HEK293 (cell line): ENCODE measurements at regions not wholly inside any gene's neighbourhood (a gene's known extent, or its start where the extent isn't known, plus 50 kb on each side); places are given as distances from the start of the nearest gene placed in this dataset.

ENCODE experiments used
- BCL11B ChIP-seq: fragments of 450-650 bp; formaldehyde crosslinking; IDR thresholded peaks from 2 replicates; pipeline ENCODE4 v1.5.1; 2016; ENCODE audit warnings: low read depth, missing biosample characterization, missing genetic modification characterization
- FEZF1 ChIP-seq: fragments of 450-650 bp; formaldehyde crosslinking; IDR thresholded peaks from 2 replicates; pipeline ENCODE4 v1.5.1; 2016; ENCODE audit warnings: missing biosample characterization, missing genetic modification characterization
- GLI2 ChIP-seq: fragments of 450-650 bp; formaldehyde crosslinking; IDR thresholded peaks from 2 replicates; pipeline ENCODE4; 2017; ENCODE audit warnings: missing biosample characterization, missing genetic modification characterization, low read depth, borderline replicate concordance
- KLF10 ChIP-seq: fragments of 450-650 bp; IDR thresholded peaks from 2 replicates; pipeline ENCODE4 v1.5.1; 2018; ENCODE audit warnings: missing biosample characterization, mild to moderate bottlenecking, missing genetic modification characterization
- SP7 ChIP-seq: fragments of 450-650 bp; formaldehyde crosslinking; IDR thresholded peaks from 2 replicates; pipeline ENCODE4 v1.5.1; 2016; ENCODE audit warnings: missing biosample characterization, missing genetic modification characterization
- YY2 ChIP-seq: fragments of 450-650 bp; formaldehyde crosslinking; IDR thresholded peaks from 2 replicates; pipeline ENCODE4 v1.5.1; 2016; ENCODE audit warnings: missing biosample characterization, missing genetic modification characterization
- ZBTB1 ChIP-seq: fragments of 450-650 bp; formaldehyde crosslinking; IDR thresholded peaks from 2 replicates; pipeline ENCODE4 v1.5.1; 2016; ENCODE audit warnings: missing biosample characterization, missing genetic modification characterization
- ZNF138 ChIP-seq: fragments of 450-650 bp; formaldehyde crosslinking; IDR thresholded peaks from 2 replicates; pipeline ENCODE4 v1.5.1; 2016; ENCODE audit warnings: missing biosample characterization, missing genetic modification characterization, borderline replicate concordance
- ZNF146 ChIP-seq: fragments of 450-650 bp; formaldehyde crosslinking; IDR thresholded peaks from 2 replicates; pipeline ENCODE4 v1.5.1; 2016; ENCODE audit warnings: missing biosample characterization, missing genetic modification characterization
- ZNF335 ChIP-seq: fragments of 450-650 bp; formaldehyde crosslinking; conservative IDR thresholded peaks from 2 replicates; pipeline ENCODE4 v1.5.1; 2016; ENCODE audit warnings: missing biosample characterization, missing genetic modification characterization
- ZNF501 ChIP-seq: fragments of 450-650 bp; formaldehyde crosslinking; IDR thresholded peaks from 2 replicates; pipeline ENCODE4 v1.5.1; 2016; ENCODE audit warnings: missing biosample characterization, missing genetic modification characterization
- ZNF558 ChIP-seq: fragments of 450-650 bp; formaldehyde crosslinking; IDR thresholded peaks from 2 replicates; pipeline ENCODE4 v1.5.1; 2016; ENCODE audit warnings: missing biosample characterization, missing genetic modification characterization
- ZNF610 ChIP-seq: fragments of 450-650 bp; formaldehyde crosslinking; IDR thresholded peaks from 2 replicates; pipeline ENCODE4 v1.5.1; 2016; ENCODE audit warnings: missing biosample characterization, missing genetic modification characterization, borderline replicate concordance
- ZNF664 ChIP-seq: fragments of 450-650 bp; formaldehyde crosslinking; IDR thresholded peaks from 2 replicates; pipeline ENCODE4 v1.5.1; 2016; ENCODE audit warnings: missing biosample characterization, missing genetic modification characterization
- ZNF777 ChIP-seq: fragments of 450-650 bp; formaldehyde crosslinking; IDR thresholded peaks from 2 replicates; pipeline ENCODE4 v1.5.1; 2017; ENCODE audit warnings: missing biosample characterization, missing genetic modification characterization, borderline replicate concordance
- ZNF830 ChIP-seq: fragments of 450-650 bp; IDR thresholded peaks from 2 replicates; pipeline ENCODE4 v1.5.0; 2018; ENCODE audit warnings: missing biosample characterization, missing genetic modification characterization, low read depth, mild to moderate bottlenecking, moderate library complexity
- ZSCAN16 ChIP-seq: fragments of 450-650 bp; formaldehyde crosslinking; IDR thresholded peaks from 2 replicates; pipeline ENCODE4 v1.5.1; 2016; ENCODE audit warnings: missing biosample characterization, missing genetic modification characterization
- ZXDB ChIP-seq: fragments of 450-650 bp; formaldehyde crosslinking; IDR thresholded peaks from 2 replicates; pipeline ENCODE4 v1.5.1; 2016; ENCODE audit warnings: missing biosample characterization, missing genetic modification characterization
- TF ChIP-seq, protein P1 (sequence below): fragments of 450-650 bp; formaldehyde crosslinking; IDR thresholded peaks from 2 replicates; pipeline ENCODE4 v1.5.1; 2016; ENCODE audit warnings: missing biosample characterization, missing genetic modification characterization
- TF ChIP-seq, protein P2 (sequence below): fragments of 450-650 bp; formaldehyde crosslinking; IDR thresholded peaks from 2 replicates; pipeline ENCODE4 v1.5.1; 2016; ENCODE audit warnings: missing biosample characterization, missing genetic modification characterization
- TF ChIP-seq, protein P3 (sequence below): fragments of 450-650 bp; formaldehyde crosslinking; IDR thresholded peaks from 2 replicates; pipeline ENCODE4 v1.5.1; 2016; ENCODE audit warnings: missing biosample characterization, missing genetic modification characterization, borderline replicate concordance
- TF ChIP-seq, protein P4 (sequence below): fragments of 450-650 bp; IDR thresholded peaks from 2 replicates; pipeline ENCODE4 v1.5.1; 2018; ENCODE audit warnings: missing biosample characterization, mild to moderate bottlenecking, missing genetic modification characterization
- TF ChIP-seq, protein P5 (sequence below): fragments of 450-650 bp; formaldehyde crosslinking; IDR thresholded peaks from 2 replicates; pipeline ENCODE4 v1.5.1; 2016; ENCODE audit warnings: missing biosample characterization, missing genetic modification characterization
- TF ChIP-seq, protein P6 (sequence below): fragments of 450-650 bp; formaldehyde crosslinking; IDR thresholded peaks from 2 replicates; pipeline ENCODE4 v1.5.1; 2017; ENCODE audit warnings: missing biosample characterization, missing genetic modification characterization
- TF ChIP-seq, protein P7 (sequence below): fragments of 450-650 bp; formaldehyde crosslinking; IDR thresholded peaks from 2 replicates; pipeline ENCODE4 v1.5.1; 2016; ENCODE audit warnings: missing biosample characterization, missing genetic modification characterization

DNA sequence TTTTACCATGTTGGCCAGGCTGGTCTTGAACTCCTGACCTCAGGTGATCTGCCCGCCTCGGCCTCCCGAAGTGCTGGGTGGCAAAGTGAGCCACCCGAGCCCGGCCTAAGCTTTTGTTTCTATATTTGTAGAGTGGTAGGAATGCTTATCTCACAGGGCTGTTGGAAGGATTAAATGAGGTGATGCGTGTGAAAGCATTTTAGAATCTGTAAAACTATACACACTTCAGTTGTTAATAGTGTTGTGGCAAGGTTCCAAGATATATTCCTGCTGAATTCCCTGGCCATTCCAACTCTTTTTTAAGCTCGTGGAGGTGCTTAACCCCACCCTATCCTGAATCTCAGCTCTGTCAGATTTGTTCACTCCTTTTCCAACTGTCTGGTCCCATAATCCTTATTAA lies 89.9 kb upstream of the AKIRIN2 start (continued):
- TF ChIP-seq, protein P1, sequence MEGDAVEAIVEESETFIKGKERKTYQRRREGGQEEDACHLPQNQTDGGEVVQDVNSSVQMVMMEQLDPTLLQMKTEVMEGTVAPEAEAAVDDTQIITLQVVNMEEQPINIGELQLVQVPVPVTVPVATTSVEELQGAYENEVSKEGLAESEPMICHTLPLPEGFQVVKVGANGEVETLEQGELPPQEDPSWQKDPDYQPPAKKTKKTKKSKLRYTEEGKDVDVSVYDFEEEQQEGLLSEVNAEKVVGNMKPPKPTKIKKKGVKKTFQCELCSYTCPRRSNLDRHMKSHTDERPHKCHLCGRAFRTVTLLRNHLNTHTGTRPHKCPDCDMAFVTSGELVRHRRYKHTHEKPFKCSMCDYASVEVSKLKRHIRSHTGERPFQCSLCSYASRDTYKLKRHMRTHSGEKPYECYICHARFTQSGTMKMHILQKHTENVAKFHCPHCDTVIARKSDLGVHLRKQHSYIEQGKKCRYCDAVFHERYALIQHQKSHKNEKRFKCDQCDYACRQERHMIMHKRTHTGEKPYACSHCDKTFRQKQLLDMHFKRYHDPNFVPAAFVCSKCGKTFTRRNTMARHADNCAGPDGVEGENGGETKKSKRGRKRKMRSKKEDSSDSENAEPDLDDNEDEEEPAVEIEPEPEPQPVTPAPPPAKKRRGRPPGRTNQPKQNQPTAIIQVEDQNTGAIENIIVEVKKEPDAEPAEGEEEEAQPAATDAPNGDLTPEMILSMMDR (tag by site-specific recombination) = no peak
- TF ChIP-seq, protein P2, sequence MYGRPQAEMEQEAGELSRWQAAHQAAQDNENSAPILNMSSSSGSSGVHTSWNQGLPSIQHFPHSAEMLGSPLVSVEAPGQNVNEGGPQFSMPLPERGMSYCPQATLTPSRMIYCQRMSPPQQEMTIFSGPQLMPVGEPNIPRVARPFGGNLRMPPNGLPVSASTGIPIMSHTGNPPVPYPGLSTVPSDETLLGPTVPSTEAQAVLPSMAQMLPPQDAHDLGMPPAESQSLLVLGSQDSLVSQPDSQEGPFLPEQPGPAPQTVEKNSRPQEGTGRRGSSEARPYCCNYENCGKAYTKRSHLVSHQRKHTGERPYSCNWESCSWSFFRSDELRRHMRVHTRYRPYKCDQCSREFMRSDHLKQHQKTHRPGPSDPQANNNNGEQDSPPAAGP (tag by site-specific recombination) = no peak
- TF ChIP-seq BCL11B (tag by site-specific recombination) (peak; percentile 54; the same call in 1 of the 2 replicates), ZNF558 (tag by site-specific recombination) (0 out of 2 replicates have a peak, but pooled peaks have one; percentile 51), ZBTB1 (tag by site-specific recombination) (no peak), ZNF146 (tag by site-specific recombination) (no peak), ZNF777 (tag by site-specific recombination) (no peak), ZXDB (0 out of 2 replicates have a peak, but pooled peaks have one; percentile 15), KLF10 (tag by site-specific recombination) (no peak), ZNF335 (tag by site-specific recombination) (peak; percentile 60), ZNF664 (tag by site-specific recombination) (no peak), ZSCAN16 (tag by site-specific recombination) (no peak), ZNF138 (no peak), SP7 (tag by site-specific recombination) (0 out of 2 replicates have a peak, but pooled peaks have one; percentile 29), ZNF610 (tag by site-specific recombination) (no peak), YY2 (tag by site-specific recombination) (no peak), FEZF1 (peak; percentile 77), ZNF501 (tag by site-specific recombination) (peak; percentile 44; the same call in 1 of the 2 replicates), ZNF830 (tag by site-specific recombination) (no peak), GLI2 (tag by site-specific recombination) (no peak)
- TF ChIP-seq, protein P3, sequence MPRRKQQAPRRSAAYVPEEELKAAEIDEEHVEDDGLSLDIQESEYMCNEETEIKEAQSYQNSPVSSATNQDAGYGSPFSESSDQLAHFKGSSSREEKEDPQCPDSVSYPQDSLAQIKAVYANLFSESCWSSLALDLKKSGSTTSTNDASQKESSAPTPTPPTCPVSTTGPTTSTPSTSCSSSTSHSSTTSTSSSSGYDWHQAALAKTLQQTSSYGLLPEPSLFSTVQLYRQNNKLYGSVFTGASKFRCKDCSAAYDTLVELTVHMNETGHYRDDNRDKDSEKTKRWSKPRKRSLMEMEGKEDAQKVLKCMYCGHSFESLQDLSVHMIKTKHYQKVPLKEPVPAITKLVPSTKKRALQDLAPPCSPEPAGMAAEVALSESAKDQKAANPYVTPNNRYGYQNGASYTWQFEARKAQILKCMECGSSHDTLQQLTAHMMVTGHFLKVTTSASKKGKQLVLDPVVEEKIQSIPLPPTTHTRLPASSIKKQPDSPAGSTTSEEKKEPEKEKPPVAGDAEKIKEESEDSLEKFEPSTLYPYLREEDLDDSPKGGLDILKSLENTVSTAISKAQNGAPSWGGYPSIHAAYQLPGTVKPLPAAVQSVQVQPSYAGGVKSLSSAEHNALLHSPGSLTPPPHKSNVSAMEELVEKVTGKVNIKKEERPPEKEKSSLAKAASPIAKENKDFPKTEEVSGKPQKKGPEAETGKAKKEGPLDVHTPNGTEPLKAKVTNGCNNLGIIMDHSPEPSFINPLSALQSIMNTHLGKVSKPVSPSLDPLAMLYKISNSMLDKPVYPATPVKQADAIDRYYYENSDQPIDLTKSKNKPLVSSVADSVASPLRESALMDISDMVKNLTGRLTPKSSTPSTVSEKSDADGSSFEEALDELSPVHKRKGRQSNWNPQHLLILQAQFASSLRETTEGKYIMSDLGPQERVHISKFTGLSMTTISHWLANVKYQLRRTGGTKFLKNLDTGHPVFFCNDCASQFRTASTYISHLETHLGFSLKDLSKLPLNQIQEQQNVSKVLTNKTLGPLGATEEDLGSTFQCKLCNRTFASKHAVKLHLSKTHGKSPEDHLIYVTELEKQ (tag by site-specific recombination) = no peak
- TF ChIP-seq, protein P4, sequence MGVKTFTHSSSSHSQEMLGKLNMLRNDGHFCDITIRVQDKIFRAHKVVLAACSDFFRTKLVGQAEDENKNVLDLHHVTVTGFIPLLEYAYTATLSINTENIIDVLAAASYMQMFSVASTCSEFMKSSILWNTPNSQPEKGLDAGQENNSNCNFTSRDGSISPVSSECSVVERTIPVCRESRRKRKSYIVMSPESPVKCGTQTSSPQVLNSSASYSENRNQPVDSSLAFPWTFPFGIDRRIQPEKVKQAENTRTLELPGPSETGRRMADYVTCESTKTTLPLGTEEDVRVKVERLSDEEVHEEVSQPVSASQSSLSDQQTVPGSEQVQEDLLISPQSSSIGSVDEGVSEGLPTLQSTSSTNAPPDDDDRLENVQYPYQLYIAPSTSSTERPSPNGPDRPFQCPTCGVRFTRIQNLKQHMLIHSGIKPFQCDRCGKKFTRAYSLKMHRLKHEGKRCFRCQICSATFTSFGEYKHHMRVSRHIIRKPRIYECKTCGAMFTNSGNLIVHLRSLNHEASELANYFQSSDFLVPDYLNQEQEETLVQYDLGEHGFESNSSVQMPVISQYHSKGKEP (tag by site-specific recombination) = peak; percentile 96
- TF ChIP-seq, protein P5, sequence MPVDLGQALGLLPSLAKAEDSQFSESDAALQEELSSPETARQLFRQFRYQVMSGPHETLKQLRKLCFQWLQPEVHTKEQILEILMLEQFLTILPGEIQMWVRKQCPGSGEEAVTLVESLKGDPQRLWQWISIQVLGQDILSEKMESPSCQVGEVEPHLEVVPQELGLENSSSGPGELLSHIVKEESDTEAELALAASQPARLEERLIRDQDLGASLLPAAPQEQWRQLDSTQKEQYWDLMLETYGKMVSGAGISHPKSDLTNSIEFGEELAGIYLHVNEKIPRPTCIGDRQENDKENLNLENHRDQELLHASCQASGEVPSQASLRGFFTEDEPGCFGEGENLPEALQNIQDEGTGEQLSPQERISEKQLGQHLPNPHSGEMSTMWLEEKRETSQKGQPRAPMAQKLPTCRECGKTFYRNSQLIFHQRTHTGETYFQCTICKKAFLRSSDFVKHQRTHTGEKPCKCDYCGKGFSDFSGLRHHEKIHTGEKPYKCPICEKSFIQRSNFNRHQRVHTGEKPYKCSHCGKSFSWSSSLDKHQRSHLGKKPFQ (tag by site-specific recombination) = peak; percentile 56
- TF ChIP-seq, protein P6, sequence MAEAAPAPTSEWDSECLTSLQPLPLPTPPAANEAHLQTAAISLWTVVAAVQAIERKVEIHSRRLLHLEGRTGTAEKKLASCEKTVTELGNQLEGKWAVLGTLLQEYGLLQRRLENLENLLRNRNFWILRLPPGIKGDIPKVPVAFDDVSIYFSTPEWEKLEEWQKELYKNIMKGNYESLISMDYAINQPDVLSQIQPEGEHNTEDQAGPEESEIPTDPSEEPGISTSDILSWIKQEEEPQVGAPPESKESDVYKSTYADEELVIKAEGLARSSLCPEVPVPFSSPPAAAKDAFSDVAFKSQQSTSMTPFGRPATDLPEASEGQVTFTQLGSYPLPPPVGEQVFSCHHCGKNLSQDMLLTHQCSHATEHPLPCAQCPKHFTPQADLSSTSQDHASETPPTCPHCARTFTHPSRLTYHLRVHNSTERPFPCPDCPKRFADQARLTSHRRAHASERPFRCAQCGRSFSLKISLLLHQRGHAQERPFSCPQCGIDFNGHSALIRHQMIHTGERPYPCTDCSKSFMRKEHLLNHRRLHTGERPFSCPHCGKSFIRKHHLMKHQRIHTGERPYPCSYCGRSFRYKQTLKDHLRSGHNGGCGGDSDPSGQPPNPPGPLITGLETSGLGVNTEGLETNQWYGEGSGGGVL (tag by site-specific recombination) = no peak
- TF ChIP-seq, protein P7, sequence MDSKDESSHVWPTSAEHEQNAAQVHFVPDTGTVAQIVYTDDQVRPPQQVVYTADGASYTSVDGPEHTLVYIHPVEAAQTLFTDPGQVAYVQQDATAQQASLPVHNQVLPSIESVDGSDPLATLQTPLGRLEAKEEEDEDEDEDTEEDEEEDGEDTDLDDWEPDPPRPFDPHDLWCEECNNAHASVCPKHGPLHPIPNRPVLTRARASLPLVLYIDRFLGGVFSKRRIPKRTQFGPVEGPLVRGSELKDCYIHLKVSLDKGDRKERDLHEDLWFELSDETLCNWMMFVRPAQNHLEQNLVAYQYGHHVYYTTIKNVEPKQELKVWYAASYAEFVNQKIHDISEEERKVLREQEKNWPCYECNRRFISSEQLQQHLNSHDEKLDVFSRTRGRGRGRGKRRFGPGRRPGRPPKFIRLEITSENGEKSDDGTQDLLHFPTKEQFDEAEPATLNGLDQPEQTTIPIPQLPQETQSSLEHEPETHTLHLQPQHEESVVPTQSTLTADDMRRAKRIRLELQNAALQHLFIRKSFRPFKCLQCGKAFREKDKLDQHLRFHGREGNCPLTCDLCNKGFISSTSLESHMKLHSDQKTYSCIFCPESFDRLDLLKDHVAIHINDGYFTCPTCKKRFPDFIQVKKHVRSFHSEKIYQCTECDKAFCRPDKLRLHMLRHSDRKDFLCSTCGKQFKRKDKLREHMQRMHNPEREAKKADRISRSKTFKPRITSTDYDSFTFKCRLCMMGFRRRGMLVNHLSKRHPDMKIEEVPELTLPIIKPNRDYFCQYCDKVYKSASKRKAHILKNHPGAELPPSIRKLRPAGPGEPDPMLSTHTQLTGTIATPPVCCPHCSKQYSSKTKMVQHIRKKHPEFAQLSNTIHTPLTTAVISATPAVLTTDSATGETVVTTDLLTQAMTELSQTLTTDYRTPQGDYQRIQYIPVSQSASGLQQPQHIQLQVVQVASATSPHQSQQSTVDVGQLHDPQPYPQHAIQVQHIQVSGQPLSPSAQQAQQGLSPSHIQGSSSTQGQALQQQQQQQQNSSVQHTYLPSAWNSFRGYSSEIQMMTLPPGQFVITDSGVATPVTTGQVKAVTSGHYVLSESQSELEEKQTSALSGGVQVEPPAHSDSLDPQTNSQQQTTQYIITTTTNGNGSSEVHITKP (tag by site-specific recombination) = peak; percentile 54
